ENCODE measurements at regions not wholly inside any gene's neighbourhood (a gene's known extent, or its start where the extent isn't known, plus 50 kb on each side); places are given as distances from the start of the nearest gene placed in this dataset.
"Not testable (repeated sequence)": the region's sequence is repeated elsewhere in the genome, so short reads cannot be mapped to it uniquely, and the experiment has no call there.

DNA sequence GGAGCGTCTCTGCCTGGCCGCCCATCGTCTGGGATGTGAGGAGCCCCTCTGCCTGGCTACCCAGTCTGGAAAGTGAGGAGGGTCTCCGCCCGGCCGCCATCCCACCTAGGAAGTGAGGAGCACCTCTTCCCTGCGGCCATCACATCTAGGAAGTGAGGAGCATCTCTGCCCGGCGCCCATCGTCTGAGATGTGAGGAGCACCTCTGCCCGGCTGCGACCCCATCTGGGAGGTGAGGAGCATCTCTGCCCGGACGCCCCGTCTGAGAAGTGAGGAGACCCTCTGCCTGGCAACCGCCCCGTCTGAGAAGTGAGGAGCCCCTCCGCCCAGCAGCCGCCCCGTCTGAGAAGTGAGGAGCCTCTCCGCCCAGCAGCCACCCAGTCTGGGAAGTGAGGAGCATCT, 84.5 kb downstream of the IDS start:
- ATAC-seq; POLR2A ChIA-PET; H3K4me3 Mint-ChIP-seq; CTCF ChIA-PET; intact Hi-C loops (cut with DNase I, micrococcal nuclease); H3K27ac Mint-ChIP-seq; H3K27me3 Mint-ChIP-seq; DNase-seq; H3K4me1 Mint-ChIP-seq; H3K9me3 Mint-ChIP-seq (ENCODE audit: low read depth); H3K36me3 Mint-ChIP-seq (ENCODE audit: low read depth): not testable (repeated sequence)

GRCh38 chrX:149398027-149398426, 107.1 kb downstream of the IDS start:
- Mint-ChIP-seq H3K9me3 (ENCODE audit: low read depth) (no peaks in the 10 kb centered on the region), H3K27ac (no peak overlapping the region), H3K4me1 (no peaks in the 10 kb centered on the region), H3K27me3 (no peaks in the 10 kb centered on the region), H3K4me3 (no peak overlapping the region), H3K36me3 (ENCODE audit: low read depth) (no peaks in the 10 kb centered on the region)
- DNase-seq (no peak), ATAC-seq (no peak)
- ChIA-PET POLR2A (no interaction called here), CTCF (no interaction called here)
- intact Hi-C loops (cut with DNase I, micrococcal nuclease) = no loop called here

DNA sequence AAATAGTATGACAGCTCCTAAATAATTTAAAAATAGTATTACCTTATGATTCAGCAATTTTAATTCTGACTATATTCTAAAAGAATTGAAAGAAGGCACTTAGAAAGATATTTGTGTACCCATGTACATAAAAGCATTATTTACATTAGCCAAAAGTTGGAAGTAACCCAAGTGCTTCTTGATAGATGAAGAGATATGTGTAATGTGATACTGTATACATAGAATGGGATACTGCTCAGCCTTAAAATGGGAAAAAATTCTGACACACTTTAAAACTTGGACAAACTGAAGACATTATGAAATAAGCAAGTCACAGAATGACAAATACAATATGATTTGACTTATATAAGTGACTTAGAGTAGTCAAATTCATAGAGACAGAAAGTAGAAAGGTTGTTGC, 112.2 kb downstream of the IDS start:
- intact Hi-C loops (cut with DNase I, micrococcal nuclease) = no loop called here
- Mint-ChIP-seq H3K4me3 (no peak overlapping the region), H3K9me3 (ENCODE audit: low read depth) (no peaks in the 10 kb centered on the region), H3K36me3 (ENCODE audit: low read depth) (no peaks in the 10 kb centered on the region), H3K27me3 (no peaks in the 10 kb centered on the region), H3K27ac (no peak overlapping the region), H3K4me1 (no peaks in the 10 kb centered on the region)
- ChIA-PET CTCF (no interaction called here), POLR2A (no interaction called here)
- DNase-seq (no peak), ATAC-seq (no peak)

DNA sequence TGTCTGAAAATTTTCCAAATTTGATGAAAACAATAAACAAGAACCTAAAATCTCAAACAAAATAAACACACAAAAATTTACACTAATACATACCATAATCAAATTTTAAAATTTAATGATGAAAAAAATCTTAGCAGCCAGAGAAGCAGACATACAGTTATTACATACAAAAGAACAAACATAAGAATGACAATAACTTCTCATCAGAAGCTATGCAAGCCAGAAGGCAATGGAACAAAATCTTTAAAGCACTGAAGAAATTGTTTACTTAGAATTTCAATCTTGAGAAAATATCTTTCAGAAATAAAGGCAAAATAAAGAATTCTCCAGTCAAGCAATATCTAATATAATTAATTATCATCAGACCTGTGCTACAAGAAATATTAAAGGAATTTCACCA, 121.3 kb downstream of the IDS start:
- no peaks in the 10 kb centered on the region for H3K36me3 Mint-ChIP-seq (ENCODE audit: low read depth)
- H3K4me3 Mint-ChIP-seq = no peak overlapping the region
- H3K27ac Mint-ChIP-seq = no peak overlapping the region
- no peak for ATAC-seq
- DNase-seq = no peak
- intact Hi-C loops (cut with DNase I, micrococcal nuclease) = no loop called here
- POLR2A ChIA-PET = no interaction called here
- no peaks in the 10 kb centered on the region for H3K4me1 Mint-ChIP-seq
- no peaks in the 10 kb centered on the region for H3K27me3 Mint-ChIP-seq
- no peaks in the 10 kb centered on the region for H3K9me3 Mint-ChIP-seq (ENCODE audit: low read depth)
- CTCF ChIA-PET = no interaction called here

DNA sequence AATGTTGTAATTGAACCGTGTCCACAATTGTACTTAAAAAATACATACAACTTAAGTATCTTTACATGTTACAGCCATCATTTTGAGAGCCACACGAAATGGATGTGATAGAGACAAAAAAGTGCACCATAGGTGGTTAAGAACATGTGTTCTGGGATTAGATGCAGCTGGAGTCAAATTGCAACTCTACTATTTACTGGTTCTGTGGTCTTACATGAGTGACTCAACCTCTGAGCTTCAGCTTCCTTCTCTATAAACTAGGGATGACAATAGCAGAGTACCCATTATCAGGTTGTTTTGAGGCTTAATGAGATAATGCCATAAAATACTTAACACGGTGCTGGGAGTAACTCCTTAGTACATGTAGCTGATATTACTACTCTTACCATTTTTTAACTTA, 130.4 kb downstream of the IDS start:
- ATAC-seq = peak; percentile 58
- Mint-ChIP-seq H3K4me3 (no peak overlapping the region), H3K9me3 (ENCODE audit: low read depth) (no peaks in the 10 kb centered on the region), H3K36me3 (ENCODE audit: low read depth) (no peaks in the 10 kb centered on the region), H3K4me1 (no peaks in the 10 kb centered on the region), H3K27ac (no peak overlapping the region), H3K27me3 (peaks cover 2% of the 10 kb centered on the region)
- CTCF ChIA-PET = no interaction called here
- no peak for DNase-seq
- intact Hi-C loops (cut with DNase I, micrococcal nuclease) = no loop called here
- POLR2A ChIA-PET = no interaction called here

DNA sequence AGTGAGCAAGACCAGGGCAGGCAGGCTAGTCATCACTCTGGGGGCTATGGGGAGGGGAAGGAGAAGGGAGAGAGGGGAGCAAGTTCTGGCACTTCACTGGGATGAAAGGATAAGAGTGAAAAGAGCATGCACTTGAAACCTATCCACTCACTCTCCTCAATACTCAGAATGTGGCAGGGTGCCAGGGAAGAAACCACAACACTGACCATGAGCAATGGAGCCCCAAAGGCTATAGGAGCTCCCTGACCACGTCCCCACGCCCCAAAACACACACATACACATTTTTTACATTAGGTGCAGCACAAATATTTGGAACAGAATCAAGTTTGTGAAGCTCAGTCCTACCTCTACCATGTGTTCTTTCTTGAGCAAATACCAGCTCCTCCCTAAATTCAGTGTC, 132.2 kb downstream of the IDS start:
- Mint-ChIP-seq H3K27ac (no peak overlapping the region), H3K9me3 (ENCODE audit: low read depth) (no peaks in the 10 kb centered on the region), H3K4me3 (no peak overlapping the region), H3K27me3 (peaks cover 2% of the 10 kb centered on the region), H3K4me1 (no peaks in the 10 kb centered on the region), H3K36me3 (ENCODE audit: low read depth) (no peaks in the 10 kb centered on the region)
- ATAC-seq = no peak
- DNase-seq = no peak
- ChIA-PET POLR2A (no interaction called here), CTCF (no interaction called here)
- intact Hi-C loops (cut with DNase I, micrococcal nuclease) = no loop called here

DNA sequence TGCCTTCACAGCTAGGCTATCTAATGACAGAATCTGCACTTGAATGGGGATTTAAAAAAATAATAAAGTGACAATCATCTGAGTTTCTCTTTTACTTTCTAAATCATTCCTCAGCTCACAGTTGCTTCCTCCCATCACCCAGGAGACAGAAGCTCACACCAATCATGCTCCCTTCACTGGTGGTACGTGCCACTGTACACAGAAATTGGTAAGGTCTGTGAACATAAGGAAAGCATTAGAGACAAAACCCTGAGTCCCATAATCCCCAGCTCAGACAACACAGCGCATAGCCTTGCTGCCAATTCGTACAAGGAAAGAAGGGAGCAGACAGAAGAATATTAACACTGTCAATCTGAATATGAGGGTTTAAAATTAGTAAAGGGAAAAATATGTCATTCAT, 133.1 kb downstream of the IDS start:
- H3K9me3 Mint-ChIP-seq (ENCODE audit: low read depth) = no peaks in the 10 kb centered on the region
- H3K27ac Mint-ChIP-seq = no peak overlapping the region
- peaks cover 2% of the 10 kb centered on the region for H3K27me3 Mint-ChIP-seq
- POLR2A ChIA-PET = no interaction called here
- H3K4me3 Mint-ChIP-seq = no peak overlapping the region
- CTCF ChIA-PET = no interaction called here
- H3K36me3 Mint-ChIP-seq (ENCODE audit: low read depth) = no peaks in the 10 kb centered on the region
- H3K4me1 Mint-ChIP-seq = no peaks in the 10 kb centered on the region
- no peak for ATAC-seq
- DNase-seq = no peak
- intact Hi-C loops (cut with DNase I, micrococcal nuclease) = no loop called here

DNA sequence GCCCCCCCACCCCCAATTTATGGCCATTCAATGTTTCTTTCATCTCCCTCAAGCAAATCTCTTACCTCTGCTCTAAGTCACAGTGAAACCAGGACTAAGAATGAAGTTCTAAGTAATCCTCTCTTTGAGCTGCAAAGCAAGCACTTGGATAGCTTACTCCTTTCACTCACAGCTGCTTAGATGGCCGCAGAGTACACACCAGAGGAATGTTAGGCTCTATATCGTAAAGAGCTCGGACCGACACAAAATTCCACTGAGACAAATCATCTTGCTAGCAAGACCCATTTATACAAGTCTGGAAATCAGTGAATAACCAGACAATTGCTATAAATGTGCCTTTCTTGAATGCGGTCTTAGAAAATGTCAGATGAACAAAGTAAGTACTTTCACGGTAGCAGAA, 135.0 kb downstream of the IDS start:
- ATAC-seq = no peak
- POLR2A ChIA-PET = no interaction called here
- no peak overlapping the region for H3K4me3 Mint-ChIP-seq
- no peaks in the 10 kb centered on the region for H3K4me1 Mint-ChIP-seq
- no peak overlapping the region for H3K27ac Mint-ChIP-seq
- CTCF ChIA-PET = no interaction called here
- no peak for DNase-seq
- intact Hi-C loops (cut with DNase I, micrococcal nuclease) = no loop called here
- H3K9me3 Mint-ChIP-seq (ENCODE audit: low read depth) = no peaks in the 10 kb centered on the region
- H3K27me3 Mint-ChIP-seq = peaks cover 5% of the 10 kb centered on the region
- H3K36me3 Mint-ChIP-seq (ENCODE audit: low read depth) = no peaks in the 10 kb centered on the region

DNA sequence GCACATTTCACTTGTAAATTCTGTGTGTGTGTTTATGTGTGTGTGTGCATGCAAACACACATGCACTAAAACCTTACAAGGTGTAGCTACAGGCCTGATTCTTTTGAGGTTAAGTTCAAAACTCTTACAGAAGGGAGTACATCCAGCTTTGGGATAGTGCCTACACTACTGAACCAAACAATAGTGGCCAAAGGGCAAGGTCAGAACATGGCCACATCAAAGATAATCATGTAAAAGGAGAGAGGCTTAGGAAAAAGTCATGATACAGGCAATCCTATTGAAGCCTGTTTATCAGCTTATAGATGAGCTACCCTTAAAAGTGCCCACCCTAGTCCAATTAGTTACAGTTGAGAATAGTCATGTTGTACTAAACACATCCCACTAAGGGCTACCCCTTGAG, 139.6 kb downstream of the IDS start:
- H3K4me3 Mint-ChIP-seq = no peak overlapping the region

GRCh38 chrX:149365061-149365460, 140.0 kb downstream of the IDS start:
- H3K9me3 Mint-ChIP-seq (ENCODE audit: low read depth) = no peaks in the 10 kb centered on the region
- H3K4me3 Mint-ChIP-seq = no peak overlapping the region

More for the DNA sequence above, 139.6 kb downstream of the IDS start:
- ChIA-PET CTCF (no interaction called here), POLR2A (no interaction called here)
- peaks cover 5% of the 10 kb centered on the region for H3K27me3 Mint-ChIP-seq
- DNase-seq (no peak), ATAC-seq (no peak)
- H3K36me3 Mint-ChIP-seq (ENCODE audit: low read depth) = no peaks in the 10 kb centered on the region
- intact Hi-C loops (cut with DNase I, micrococcal nuclease) = no loop called here
- no peaks in the 10 kb centered on the region for H3K4me1 Mint-ChIP-seq
- H3K9me3 Mint-ChIP-seq (ENCODE audit: low read depth) = no peaks in the 10 kb centered on the region
- H3K27ac Mint-ChIP-seq = no peak overlapping the region

DNA sequence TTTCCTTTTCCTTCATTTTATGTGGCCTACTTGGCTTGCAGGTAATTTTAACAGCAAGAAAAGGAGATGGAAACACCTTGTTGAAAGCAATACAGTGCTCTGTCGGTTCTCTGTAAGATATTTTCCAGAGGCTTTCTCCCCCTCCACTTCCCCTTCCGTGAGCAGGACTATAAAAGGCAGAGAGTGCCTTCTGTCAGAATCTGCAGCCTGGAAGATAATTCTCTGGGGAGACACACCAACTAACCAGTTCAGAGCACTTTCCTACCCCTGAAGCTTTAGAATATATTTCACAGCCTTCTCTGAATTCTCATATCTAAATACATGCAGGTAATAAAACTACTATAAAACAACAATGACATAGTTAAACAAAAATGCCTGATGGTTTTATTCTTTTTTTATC, 141.1 kb downstream of the IDS start:
- H3K27ac Mint-ChIP-seq = no peak overlapping the region
- no peaks in the 10 kb centered on the region for H3K36me3 Mint-ChIP-seq (ENCODE audit: low read depth)
- ChIA-PET CTCF (no interaction called here), POLR2A (no interaction called here)
- no peaks in the 10 kb centered on the region for H3K9me3 Mint-ChIP-seq (ENCODE audit: low read depth)
- no peak for ATAC-seq
- no peaks in the 10 kb centered on the region for H3K4me1 Mint-ChIP-seq
- no peak for DNase-seq
- H3K4me3 Mint-ChIP-seq = no peak overlapping the region
- H3K27me3 Mint-ChIP-seq = peaks cover 5% of the 10 kb centered on the region
- intact Hi-C loops (cut with DNase I, micrococcal nuclease) = no loop called here

More at GRCh38 chrX:149365061-149365460, 140.0 kb downstream of the IDS start:
- ATAC-seq (no peak), DNase-seq (no peak)
- CTCF ChIA-PET = interaction anchor here (0.7 kb wide), 1 partner anchor 1283 kb away, joined by 3 read pairs; no protein-coding TSS in a partner anchor
- H3K36me3 Mint-ChIP-seq (ENCODE audit: low read depth) = no peaks in the 10 kb centered on the region
- POLR2A ChIA-PET = no interaction called here
- peaks cover 5% of the 10 kb centered on the region for H3K27me3 Mint-ChIP-seq
- no peaks in the 10 kb centered on the region for H3K4me1 Mint-ChIP-seq
- H3K27ac Mint-ChIP-seq = no peak overlapping the region
- intact Hi-C loops (cut with DNase I, micrococcal nuclease) = no loop called here

GRCh38 chrX:149346306-149346705, 158.8 kb downstream of the IDS start:
- no peak for DNase-seq
- no peaks in the 10 kb centered on the region for H3K27me3 Mint-ChIP-seq
- H3K9me3 Mint-ChIP-seq (ENCODE audit: low read depth) = no peaks in the 10 kb centered on the region
- H3K4me3 Mint-ChIP-seq = no peak overlapping the region
- no peaks in the 10 kb centered on the region for H3K4me1 Mint-ChIP-seq
- no peak overlapping the region for H3K27ac Mint-ChIP-seq
- CTCF ChIA-PET = no interaction called here
- ATAC-seq = no peak
- intact Hi-C loops (cut with DNase I, micrococcal nuclease) = no loop called here
- no peaks in the 10 kb centered on the region for H3K36me3 Mint-ChIP-seq (ENCODE audit: low read depth)
- POLR2A ChIA-PET = no interaction called here

- POLR2A ChIA-PET = no interaction called here
- H3K27me3 Mint-ChIP-seq = peaks cover 3% of the 10 kb centered on the region
Observed at GRCh38 chrX:149322316-149322715, 182.8 kb downstream of the IDS start.

More at GRCh38 chrX:149322316-149322715, 182.8 kb downstream of the IDS start:
- H3K9me3 Mint-ChIP-seq (ENCODE audit: low read depth) = no peaks in the 10 kb centered on the region
- no peaks in the 10 kb centered on the region for H3K4me1 Mint-ChIP-seq
- H3K27ac Mint-ChIP-seq = no peak overlapping the region
- H3K4me3 Mint-ChIP-seq = no peak overlapping the region
- CTCF ChIA-PET = no interaction called here
- no peaks in the 10 kb centered on the region for H3K36me3 Mint-ChIP-seq (ENCODE audit: low read depth)
- no peak for ATAC-seq
- DNase-seq = no peak
- intact Hi-C loops (cut with DNase I, micrococcal nuclease) = no loop called here

Measured in activated CD4-positive, alpha-beta T cell treated with anti-CD3 and anti-CD28 coated beads for 36 hours (primary cell).